ENCODE measurements at regions not wholly inside any gene's neighbourhood (a gene's known extent, or its start where the extent isn't known, plus 50 kb on each side); places are given as distances from the start of the nearest gene placed in this dataset.

GRCh38 chr11:115806056-115806455 lies 301.8 kb upstream of the CADM1 start:
- no peak for TF ChIP-seq RAD21 (IDR thresholded peaks at IDR 0.05)
- no peak for TF ChIP-seq YY1 (IDR thresholded peaks at IDR 0.05)
- no peak for TF ChIP-seq NR2F2 (IDR thresholded peaks at IDR 0.05)
- TF ChIP-seq GABPA (IDR thresholded peaks at IDR 0.05 in 1 of 2, conservative IDR thresholded peaks at IDR 0.05 in 1 of 2), result no peak
- TF ChIP-seq, protein P1, sequence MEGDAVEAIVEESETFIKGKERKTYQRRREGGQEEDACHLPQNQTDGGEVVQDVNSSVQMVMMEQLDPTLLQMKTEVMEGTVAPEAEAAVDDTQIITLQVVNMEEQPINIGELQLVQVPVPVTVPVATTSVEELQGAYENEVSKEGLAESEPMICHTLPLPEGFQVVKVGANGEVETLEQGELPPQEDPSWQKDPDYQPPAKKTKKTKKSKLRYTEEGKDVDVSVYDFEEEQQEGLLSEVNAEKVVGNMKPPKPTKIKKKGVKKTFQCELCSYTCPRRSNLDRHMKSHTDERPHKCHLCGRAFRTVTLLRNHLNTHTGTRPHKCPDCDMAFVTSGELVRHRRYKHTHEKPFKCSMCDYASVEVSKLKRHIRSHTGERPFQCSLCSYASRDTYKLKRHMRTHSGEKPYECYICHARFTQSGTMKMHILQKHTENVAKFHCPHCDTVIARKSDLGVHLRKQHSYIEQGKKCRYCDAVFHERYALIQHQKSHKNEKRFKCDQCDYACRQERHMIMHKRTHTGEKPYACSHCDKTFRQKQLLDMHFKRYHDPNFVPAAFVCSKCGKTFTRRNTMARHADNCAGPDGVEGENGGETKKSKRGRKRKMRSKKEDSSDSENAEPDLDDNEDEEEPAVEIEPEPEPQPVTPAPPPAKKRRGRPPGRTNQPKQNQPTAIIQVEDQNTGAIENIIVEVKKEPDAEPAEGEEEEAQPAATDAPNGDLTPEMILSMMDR (IDR thresholded peaks at IDR 0.05; ENCODE audit: low read depth, low read length, missing input control), result no peak
- no peak for TF ChIP-seq EGR1 (IDR thresholded peaks at IDR 0.05; ENCODE audit: low read depth in 2 of 2)
- no peak for TF ChIP-seq JUND (IDR thresholded peaks at IDR 0.05)
- TF ChIP-seq, protein P2, sequence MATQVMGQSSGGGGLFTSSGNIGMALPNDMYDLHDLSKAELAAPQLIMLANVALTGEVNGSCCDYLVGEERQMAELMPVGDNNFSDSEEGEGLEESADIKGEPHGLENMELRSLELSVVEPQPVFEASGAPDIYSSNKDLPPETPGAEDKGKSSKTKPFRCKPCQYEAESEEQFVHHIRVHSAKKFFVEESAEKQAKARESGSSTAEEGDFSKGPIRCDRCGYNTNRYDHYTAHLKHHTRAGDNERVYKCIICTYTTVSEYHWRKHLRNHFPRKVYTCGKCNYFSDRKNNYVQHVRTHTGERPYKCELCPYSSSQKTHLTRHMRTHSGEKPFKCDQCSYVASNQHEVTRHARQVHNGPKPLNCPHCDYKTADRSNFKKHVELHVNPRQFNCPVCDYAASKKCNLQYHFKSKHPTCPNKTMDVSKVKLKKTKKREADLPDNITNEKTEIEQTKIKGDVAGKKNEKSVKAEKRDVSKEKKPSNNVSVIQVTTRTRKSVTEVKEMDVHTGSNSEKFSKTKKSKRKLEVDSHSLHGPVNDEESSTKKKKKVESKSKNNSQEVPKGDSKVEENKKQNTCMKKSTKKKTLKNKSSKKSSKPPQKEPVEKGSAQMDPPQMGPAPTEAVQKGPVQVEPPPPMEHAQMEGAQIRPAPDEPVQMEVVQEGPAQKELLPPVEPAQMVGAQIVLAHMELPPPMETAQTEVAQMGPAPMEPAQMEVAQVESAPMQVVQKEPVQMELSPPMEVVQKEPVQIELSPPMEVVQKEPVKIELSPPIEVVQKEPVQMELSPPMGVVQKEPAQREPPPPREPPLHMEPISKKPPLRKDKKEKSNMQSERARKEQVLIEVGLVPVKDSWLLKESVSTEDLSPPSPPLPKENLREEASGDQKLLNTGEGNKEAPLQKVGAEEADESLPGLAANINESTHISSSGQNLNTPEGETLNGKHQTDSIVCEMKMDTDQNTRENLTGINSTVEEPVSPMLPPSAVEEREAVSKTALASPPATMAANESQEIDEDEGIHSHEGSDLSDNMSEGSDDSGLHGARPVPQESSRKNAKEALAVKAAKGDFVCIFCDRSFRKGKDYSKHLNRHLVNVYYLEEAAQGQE (IDR thresholded peaks at IDR 0.05), result no peak
- no peak for TF ChIP-seq HNF4G (IDR thresholded peaks at IDR 0.05)
- TF ChIP-seq RXRA (IDR thresholded peaks at IDR 0.05), result no peak
- TF ChIP-seq, protein P3, sequence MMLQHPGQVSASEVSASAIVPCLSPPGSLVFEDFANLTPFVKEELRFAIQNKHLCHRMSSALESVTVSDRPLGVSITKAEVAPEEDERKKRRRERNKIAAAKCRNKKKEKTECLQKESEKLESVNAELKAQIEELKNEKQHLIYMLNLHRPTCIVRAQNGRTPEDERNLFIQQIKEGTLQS (IDR thresholded peaks at IDR 0.05), result no peak
- TF ChIP-seq SP1 (IDR thresholded peaks at IDR 0.05), result no peak
- TF ChIP-seq FOXA1 (IDR thresholded peaks at IDR 0.05), result no peak
- TF ChIP-seq, protein P4, sequence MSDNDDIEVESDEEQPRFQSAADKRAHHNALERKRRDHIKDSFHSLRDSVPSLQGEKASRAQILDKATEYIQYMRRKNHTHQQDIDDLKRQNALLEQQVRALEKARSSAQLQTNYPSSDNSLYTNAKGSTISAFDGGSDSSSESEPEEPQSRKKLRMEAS (IDR thresholded peaks at IDR 0.05), result no peak
- Histone ChIP-seq H3K36me3 (ENCODE audit: control insufficient read depth in 4 of 4, insufficient read depth in 3 of 4, low read depth in 1 of 4, low read length in 3 of 4) (no peaks in the 10 kb centered on the region), H3K27ac (ENCODE audit: low read depth in 1 of 2, low read length in 2 of 2) (no peak overlapping the region), H3K27me3 (ENCODE audit: control insufficient read depth in 4 of 4, insufficient read depth in 4 of 4, low read length in 3 of 4) (no peaks in the 10 kb centered on the region), H3K9me3 (ENCODE audit: control insufficient read depth in 4 of 4, low read length in 3 of 4) (peaks cover 9 to 16% (median 11%) of the 10 kb centered on the region in 4 donors), H3K4me1 (ENCODE audit: control insufficient read depth in 4 of 4, insufficient read depth in 4 of 4, low read length in 3 of 4) (no peaks in the 10 kb centered on the region), H3K9ac (ENCODE audit: low read depth in 1 of 2, low read length in 2 of 2) (no peak overlapping the region), H3K4me3 (ENCODE audit: low read depth in 1 of 3, low read length in 3 of 3) (no peak overlapping the region)
- WGBS, result 92% methylated on average over 2 of the region's 2 CpGs
- no peak for DNase-seq (ENCODE audit: low spot score)

DNA sequence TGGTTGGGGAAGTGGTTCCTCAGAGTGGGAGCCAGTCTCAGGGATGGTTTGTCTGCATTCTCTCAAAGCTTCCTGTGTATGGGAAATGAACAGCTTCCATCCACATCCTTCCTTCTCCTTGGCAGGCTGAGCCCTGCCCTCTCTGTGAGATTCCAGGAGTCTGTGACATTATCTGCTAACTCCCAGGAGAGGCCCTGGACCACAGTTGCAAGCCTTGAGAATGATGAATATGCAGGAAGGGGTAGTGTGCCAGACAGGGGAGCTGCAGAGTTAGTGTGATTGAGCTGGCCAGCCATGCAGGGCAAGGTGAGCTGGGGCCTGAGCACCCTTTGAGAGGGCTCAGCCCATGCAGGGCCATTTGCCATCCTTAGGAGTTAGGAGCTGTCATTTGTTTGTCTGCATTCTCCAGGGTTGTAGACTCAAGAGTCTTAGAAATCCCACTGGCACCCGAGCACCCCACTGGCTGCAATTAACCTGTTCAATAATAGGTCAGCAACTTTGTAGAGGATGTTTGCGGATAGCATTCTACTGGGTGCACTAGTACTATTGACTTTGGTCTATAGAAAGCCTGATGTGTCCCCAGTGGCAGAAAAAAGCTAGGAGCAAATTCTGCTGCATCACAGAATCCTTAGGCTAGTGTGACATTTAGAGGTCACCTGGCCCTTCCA lies 299.0 kb upstream of the CADM1 start:
- H3K27me3 ChIP-seq (ENCODE audit: control insufficient read depth in 4 of 4, insufficient read depth in 4 of 4, low read length in 3 of 4), result no peaks in the 10 kb centered on the region
- TF ChIP-seq GABPA (IDR thresholded peaks at IDR 0.05 in 1 of 2, conservative IDR thresholded peaks at IDR 0.05 in 1 of 2), result no peak
- TF ChIP-seq TAF1 (conservative IDR thresholded peaks at IDR 0.05), result no peak
- TF ChIP-seq, protein P1 (IDR thresholded peaks at IDR 0.05; ENCODE audit: low read depth, low read length, missing input control), result no peak
- TF ChIP-seq FOXA1 (IDR thresholded peaks at IDR 0.05), result no peak
- TF ChIP-seq EGR1 (IDR thresholded peaks at IDR 0.05; ENCODE audit: low read depth in 2 of 2), result no peak
- TF ChIP-seq, protein P2 (IDR thresholded peaks at IDR 0.05), result no peak
- H3K27ac ChIP-seq (ENCODE audit: low read depth in 1 of 2, low read length in 2 of 2), result no peak overlapping the region
- H3K9ac ChIP-seq (ENCODE audit: low read depth in 1 of 2, low read length in 2 of 2), result no peak overlapping the region
- DNase-seq (ENCODE audit: low spot score), result no peak
- no peaks in the 10 kb centered on the region for H3K4me1 ChIP-seq (ENCODE audit: control insufficient read depth in 4 of 4, insufficient read depth in 4 of 4, low read length in 3 of 4)
- H3K36me3 ChIP-seq (ENCODE audit: control insufficient read depth in 4 of 4, insufficient read depth in 3 of 4, low read depth in 1 of 4, low read length in 3 of 4), result no peaks in the 10 kb centered on the region
- no peak overlapping the region for H3K4me3 ChIP-seq (ENCODE audit: low read depth in 1 of 3, low read length in 3 of 3)
- 93% methylated on average over 2 of the region's 2 CpGs for whole genome bisulfite sequencing
- peaks cover 4 to 9% (median 7%) of the 10 kb centered on the region in 4 donors for H3K9me3 ChIP-seq (ENCODE audit: control insufficient read depth in 4 of 4, low read length in 3 of 4)
